LoVo (cell line): ENCODE measurements at regions not wholly inside any gene's neighbourhood (a gene's known extent, or its start where the extent isn't known, plus 50 kb on each side); places are given as distances from the start of the nearest gene placed in this dataset.
"Not testable (repeated sequence)": the region's sequence is repeated elsewhere in the genome, so short reads cannot be mapped to it uniquely, and the experiment has no call there.

Experiments
- DNase-seq: peaks from one replicate; pipeline ENCODE4 v3.0.0-alpha.2; 2016; ENCODE audit warnings: low spot score

- DNase-seq = no peak
These were observed 177.4 kb upstream of the IL15 start for GRCh38 chr4:141459020-141459419.

GRCh38 chr4:141462361-141462760, 174.0 kb upstream of the IL15 start:
- DNase-seq = no peak

GRCh38 chr4:141463678-141464077, 172.7 kb upstream of the IL15 start:
- no peak for DNase-seq

GRCh38 chr4:141464366-141464765, 172.0 kb upstream of the IL15 start:
- DNase-seq = no peak

- DNase-seq = no peak
These were observed 171.2 kb upstream of the IL15 start for GRCh38 chr4:141465171-141465570.

GRCh38 chr4:141467225-141467624, 169.2 kb upstream of the IL15 start:
- no peak for DNase-seq

GRCh38 chr4:141469392-141469791, 167.0 kb upstream of the IL15 start:
- no peak for DNase-seq

GRCh38 chr4:141473026-141473540, 163.3 kb upstream of the IL15 start:
- no peak for DNase-seq

- no peak for DNase-seq
These were observed 162.4 kb upstream of the IL15 start for GRCh38 chr4:141473952-141474351.

- DNase-seq = no peak
These were observed 155.4 kb upstream of the IL15 start for GRCh38 chr4:141480950-141481349.

GRCh38 chr4:141484298-141484697, 152.1 kb upstream of the IL15 start:
- not testable (repeated sequence) for DNase-seq

GRCh38 chr4:141486375-141486997, 149.9 kb upstream of the IL15 start:
- DNase-seq = no peak

- no peak for DNase-seq
These were observed 138.8 kb upstream of the IL15 start for GRCh38 chr4:141497627-141498026.

- no peak for DNase-seq
These were observed 137.0 kb upstream of the IL15 start for GRCh38 chr4:141499261-141499853.

- DNase-seq = no peak
These were observed 135.0 kb upstream of the IL15 start for GRCh38 chr4:141501395-141501794.

- DNase-seq = no peak
These were observed 134.5 kb upstream of the IL15 start for GRCh38 chr4:141501931-141502330.

- no peak for DNase-seq
These were observed 133.6 kb upstream of the IL15 start for GRCh38 chr4:141502755-141503154.

- no peak for DNase-seq
These were observed 133.1 kb upstream of the IL15 start for GRCh38 chr4:141503260-141503659.

- DNase-seq = no peak
These were observed 125.3 kb upstream of the IL15 start for GRCh38 chr4:141511055-141511454.

- DNase-seq = no peak
These were observed 122.5 kb upstream of the IL15 start for GRCh38 chr4:141513866-141514265.

- DNase-seq = no peak
These were observed 118.2 kb upstream of the IL15 start for GRCh38 chr4:141518222-141518621.

GRCh38 chr4:141524116-141524515, 112.3 kb upstream of the IL15 start:
- DNase-seq = no peak

GRCh38 chr4:141524841-141525240, 111.5 kb upstream of the IL15 start:
- no peak for DNase-seq

- no peak for DNase-seq
These were observed 105.8 kb upstream of the IL15 start for GRCh38 chr4:141530627-141531026.
